H9 (cell line): ENCODE measurements at regions not wholly inside any gene's neighbourhood (a gene's known extent, or its start where the extent isn't known, plus 50 kb on each side); places are given as distances from the start of the nearest gene placed in this dataset.

Source experiments
- DNase-seq: peaks from one replicate; pipeline ENCODE4 v3.0.0-alpha.2; 2017
- H2AFZ ChIP-seq: one replicate; pipeline ENCODE4 v1.6.1; 2013; ENCODE audit warnings: mild to moderate bottlenecking, low read length, control low read depth, moderate library complexity
- H2AK5ac ChIP-seq: 2 replicates; pipeline ENCODE4 v1.6.1; 2013; ENCODE audit warnings: low read length, control low read depth, mixed read lengths; ENCODE audit not compliant: insufficient read length
- H2BK120ac ChIP-seq: one replicate; pipeline ENCODE4 v1.6.1; 2013; ENCODE audit warnings: low read depth, mild to moderate bottlenecking, low read length, control low read depth, inconsistent platforms; ENCODE audit not compliant: poor library complexity, severe bottlenecking
- H2BK12ac ChIP-seq: 2 replicates; pipeline ENCODE4 v1.6.1; 2013; ENCODE audit warnings: low read length, control low read depth, mixed read lengths, low read depth; ENCODE audit not compliant: insufficient read length
- H2BK15ac ChIP-seq: 2 replicates; pipeline ENCODE4 v1.6.1; 2013; ENCODE audit warnings: low read depth, low read length, control low read depth
- H2BK20ac ChIP-seq: one replicate; pipeline ENCODE4 v1.6.1; 2013; ENCODE audit warnings: low read depth, mild to moderate bottlenecking, low read length, control low read depth, inconsistent platforms; ENCODE audit not compliant: poor library complexity, severe bottlenecking
- H2BK5ac ChIP-seq: 2 replicates; pipeline ENCODE4 v1.6.1; 2013; ENCODE audit warnings: low read length, control low read depth, mixed read lengths; ENCODE audit not compliant: insufficient read length
- H3K14ac ChIP-seq: 2 replicates; pipeline ENCODE4 v1.6.1; 2013; ENCODE audit warnings: low read length, control low read depth; ENCODE audit not compliant: insufficient read depth
- H3K18ac ChIP-seq: 2 replicates; pipeline ENCODE4 v1.6.1; 2013; ENCODE audit warnings: low read depth, mild to moderate bottlenecking, mixed read lengths, low read length, control low read depth; ENCODE audit not compliant: insufficient read length
- H3K23ac ChIP-seq: 2 replicates; pipeline ENCODE4 v1.6.1; 2013; ENCODE audit warnings: low read length, control low read depth, mixed read lengths, low read depth; ENCODE audit not compliant: insufficient read length
- H3K23me2 ChIP-seq: 2 replicates; pipeline ENCODE4 v1.6.1; 2013; ENCODE audit warnings: low read depth, mild to moderate bottlenecking, mixed read lengths, low read length, control low read depth; ENCODE audit not compliant: insufficient read length, poor library complexity, severe bottlenecking
- H3K27ac ChIP-seq: 2 replicates; pipeline ENCODE4 v1.5.1; 2013; ENCODE audit warnings: low read length, control low read depth, mixed read lengths, low read depth; ENCODE audit not compliant: insufficient read length
- H3K27me3 ChIP-seq: 2 replicates; pipeline ENCODE4 v1.6.1; 2013; ENCODE audit warnings: low read length, control low read depth, inconsistent platforms; ENCODE audit not compliant: insufficient read depth
- H3K4ac ChIP-seq: 2 replicates; pipeline ENCODE4 v1.6.1; 2013; ENCODE audit warnings: low read depth, mild to moderate bottlenecking, control low read depth, inconsistent platforms, low read length, moderate library complexity
- H3K4me1 ChIP-seq: 2 replicates; pipeline ENCODE4 v1.6.1; 2013; ENCODE audit warnings: low read length, control low read depth, inconsistent platforms; ENCODE audit not compliant: insufficient read depth
- H3K4me2 ChIP-seq: 2 replicates; pipeline ENCODE4 v1.6.1; 2013; ENCODE audit warnings: low read length, control low read depth, mixed read lengths; ENCODE audit not compliant: insufficient read length, insufficient read depth
- H3K56ac ChIP-seq: 2 replicates; pipeline ENCODE4 v1.6.1; 2013; ENCODE audit warnings: low read depth, mild to moderate bottlenecking, mixed read lengths, low read length, control low read depth; ENCODE audit not compliant: insufficient read length
- H3K79me1 ChIP-seq: 2 replicates; pipeline ENCODE4 v1.6.1; 2013; ENCODE audit warnings: low read depth, mild to moderate bottlenecking, moderate library complexity, low read length, control low read depth, inconsistent platforms; ENCODE audit not compliant: insufficient read depth, poor library complexity, severe bottlenecking
- H3K79me2 ChIP-seq: 2 replicates; pipeline ENCODE4 v1.6.1; 2013; ENCODE audit warnings: low read length, control low read depth, inconsistent platforms; ENCODE audit not compliant: insufficient read depth
- H3K9ac ChIP-seq: 2 replicates; pipeline ENCODE4 v1.6.1; 2013; ENCODE audit warnings: low read length, control low read depth, mixed read lengths; ENCODE audit not compliant: insufficient read length; ENCODE audit errors: extremely low read depth
- H3K9me3 ChIP-seq: one replicate; pipeline ENCODE4 v1.6.1; 2013; ENCODE audit warnings: low read depth, low read length, inconsistent platforms; ENCODE audit not compliant: control insufficient read depth
- H3T11ph ChIP-seq: one replicate; pipeline ENCODE4 v1.6.1; 2013; ENCODE audit warnings: mild to moderate bottlenecking, low read length, control low read depth, inconsistent platforms
- H4K20me1 ChIP-seq: one replicate; pipeline ENCODE4 v1.6.1; 2013; ENCODE audit not compliant: control insufficient read depth, insufficient read length, insufficient read depth
- H4K5ac ChIP-seq: 2 replicates; pipeline ENCODE4 v1.6.1; 2013; ENCODE audit warnings: low read depth, mild to moderate bottlenecking, mixed read lengths, low read length, control low read depth; ENCODE audit not compliant: insufficient read length
- H4K8ac ChIP-seq: replicated peaks from 2 replicates; pipeline ENCODE4 v1.6.1; 2013; ENCODE audit warnings: low read length, control low read depth, mixed read lengths, low read depth; ENCODE audit not compliant: insufficient read length
- H4K91ac ChIP-seq: 2 replicates; pipeline ENCODE4 v1.6.1; 2013; ENCODE audit warnings: low read depth, mild to moderate bottlenecking, moderate library complexity, mixed read lengths, low read length, control low read depth; ENCODE audit not compliant: insufficient read length
- H3K27ac Mint-ChIP-seq, 3 experiments: 2 replicates in 2 of 3; 3 replicates in 1 of 3; pipeline ENCODE4 v1.8.0; 2020 to 2021; ENCODE audit warnings: mixed read lengths in 3 of 3, mild to moderate bottlenecking in 1 of 3, moderate library complexity in 1 of 3
- H3K27me3 Mint-ChIP-seq: 2 replicates; pipeline ENCODE4 v1.8.0; 2021; ENCODE audit warnings: low read depth, mild to moderate bottlenecking, moderate library complexity, mixed read lengths
- H3K36me3 Mint-ChIP-seq, 3 experiments: 2 replicates in 2 of 3; 3 replicates in 1 of 3; pipeline ENCODE4 v1.8.0; 2020 to 2021; ENCODE audit warnings: low read depth in 3 of 3, mixed read lengths in 3 of 3; ENCODE audit not compliant: insufficient read depth in 1 of 3
- H3K4me1 Mint-ChIP-seq, 2 experiments: 2 replicates each; pipeline ENCODE4 v1.8.0; 2020; ENCODE audit warnings: mixed read lengths in 2 of 2
- H3K4me3 Mint-ChIP-seq, 2 experiments: 2 replicates in 1 of 2; 3 replicates in 1 of 2; pipeline ENCODE4 v1.8.0; 2020 to 2021; ENCODE audit warnings: mild to moderate bottlenecking in 2 of 2, mixed read lengths in 2 of 2, moderate library complexity in 1 of 2
- H3K9me3 Mint-ChIP-seq, 2 experiments: 2 replicates in 1 of 2; 3 replicates in 1 of 2; pipeline ENCODE4 v1.8.0; 2020; ENCODE audit warnings: mild to moderate bottlenecking in 2 of 2, mixed read lengths in 2 of 2, moderate library complexity in 1 of 2
- CTCF ChIP-seq: fragments of 200-600 bp; sonication (generic); conservative IDR thresholded peaks from 3 replicates; pipeline ENCODE4 v1.8.0; 2021; ENCODE audit warnings: antibody characterized with exemption, mild to moderate bottlenecking
- WGBS: extraction: QIAGEN DNeasy Blood & Tissue Kit; methylation state at CpG from one replicate; pipeline ENCODE4 v1.1.7; 2013; ENCODE audit warnings: missing lambda C conversion rate, low lambda C conversion rate, mixed read lengths; ENCODE audit not compliant: insufficient read length; ENCODE audit errors: extremely low coverage; 5-methylcytosine and 5-hydroxymethylcytosine counted together

GRCh38 chr1:29452463-29453230, 216.3 kb downstream of the PTPRU start:
- no peak overlapping the region for H2BK15ac ChIP-seq
- Mint-ChIP-seq H3K4me3 (peak overlapping the region in 1 of 2 experiments; percentile 60; a peak in 1 of 5 replicates), H3K27me3 (peaks cover 3% of the 10 kb centered on the region), H3K36me3 (peaks cover 0 to 5% (median 0%) of the 10 kb centered on the region in 3 experiments; a peak in 3 of 7 replicates), H3K27ac (peak overlapping the region in 2 of 3 experiments; percentile 52 to 93; a peak in 3 of 7 replicates), H3K9me3 (peaks cover 4% of the 10 kb centered on the region in 2 experiments; a peak in 3 of 5 replicates), H3K4me1 (peaks cover 15 to 30% of the 10 kb centered on the region in 2 experiments)
- H3K23ac ChIP-seq: no peak overlapping the region
- no peak overlapping the region for H3K9ac ChIP-seq
- H3K56ac ChIP-seq: no peak overlapping the region
- no CpG with 5 or more reads among the region's 10 CpGs for WGBS
- no peak overlapping the region for H2BK5ac ChIP-seq
- DNase-seq: no peak
- H3K79me1 ChIP-seq: no peaks in the 10 kb centered on the region
- no peak overlapping the region for H4K5ac ChIP-seq
- H4K91ac ChIP-seq: no peak overlapping the region
- H3K4me1 ChIP-seq: peaks cover 2% of the 10 kb centered on the region; the same call in 1 of the 2 replicates
- H2AFZ ChIP-seq: no peak overlapping the region
- no peaks in the 10 kb centered on the region for H4K20me1 ChIP-seq
- H3K18ac ChIP-seq: no peak overlapping the region
- no peak overlapping the region for H3K4ac ChIP-seq
- no peaks in the 10 kb centered on the region for H3K27me3 ChIP-seq
- no peak overlapping the region for H3K27ac ChIP-seq
- H3K79me2 ChIP-seq: no peaks in the 10 kb centered on the region
- H3K23me2 ChIP-seq: no peaks in the 10 kb centered on the region
- H2BK12ac ChIP-seq: no peak overlapping the region
- no peak overlapping the region for H4K8ac ChIP-seq
- no peak overlapping the region for H2BK20ac ChIP-seq
- no peak for TF ChIP-seq CTCF
- H3K14ac ChIP-seq: no peak overlapping the region; the same call in 1 of the 2 replicates
- no peak overlapping the region for H2AK5ac ChIP-seq
- H3K4me2 ChIP-seq: no peak overlapping the region
- no peak overlapping the region for H2BK120ac ChIP-seq
- no peak overlapping the region for H3T11ph ChIP-seq
- no peaks in the 10 kb centered on the region for H3K9me3 ChIP-seq
